ENCODE measurements at regions not wholly inside any gene's neighbourhood (a gene's known extent, or its start where the extent isn't known, plus 50 kb on each side); places are given as distances from the start of the nearest gene placed in this dataset.

- no peak for DNase-seq (ENCODE audit: low spot score)
- Histone ChIP-seq H3K4me3 (no peak overlapping the region), H3K27ac (no peak overlapping the region)
- no peak for TF ChIP-seq CTCF (IDR thresholded peaks at IDR 0.05)
These were observed 74.3 kb upstream of the IGFBP5 start for GRCh38 chr2:216769626-216770025.

DNA sequence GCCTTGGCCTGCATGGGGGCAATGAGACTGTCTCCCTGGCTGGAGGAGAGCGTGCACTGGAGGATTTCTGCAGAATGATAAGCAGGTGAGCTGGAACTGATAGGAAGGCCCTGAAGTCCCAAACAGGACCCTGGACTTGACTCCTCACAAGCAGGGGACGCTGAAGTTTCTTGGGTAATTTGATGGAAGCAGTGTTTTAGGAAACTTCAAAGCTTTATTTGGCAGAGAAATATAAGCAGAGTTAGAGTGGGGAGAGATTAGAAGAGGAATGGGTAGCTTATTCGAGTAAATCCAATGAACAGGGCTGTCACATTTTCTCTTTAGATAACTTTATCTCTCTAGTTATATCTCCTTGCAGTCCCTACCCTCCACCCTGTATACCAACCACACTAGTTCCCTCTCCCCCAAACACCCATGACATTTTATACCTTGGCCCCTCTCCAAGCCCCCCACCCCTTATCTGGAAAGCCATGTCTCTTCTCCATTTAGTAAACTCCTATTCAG is 73.6 kb upstream of the IGFBP5 start:
- TF ChIP-seq CTCF (IDR thresholded peaks at IDR 0.05) = no peak
- H3K4me3 ChIP-seq = no peak overlapping the region
- H3K27ac ChIP-seq = no peak overlapping the region
- DNase-seq (ENCODE audit: low spot score) = no peak

DNA sequence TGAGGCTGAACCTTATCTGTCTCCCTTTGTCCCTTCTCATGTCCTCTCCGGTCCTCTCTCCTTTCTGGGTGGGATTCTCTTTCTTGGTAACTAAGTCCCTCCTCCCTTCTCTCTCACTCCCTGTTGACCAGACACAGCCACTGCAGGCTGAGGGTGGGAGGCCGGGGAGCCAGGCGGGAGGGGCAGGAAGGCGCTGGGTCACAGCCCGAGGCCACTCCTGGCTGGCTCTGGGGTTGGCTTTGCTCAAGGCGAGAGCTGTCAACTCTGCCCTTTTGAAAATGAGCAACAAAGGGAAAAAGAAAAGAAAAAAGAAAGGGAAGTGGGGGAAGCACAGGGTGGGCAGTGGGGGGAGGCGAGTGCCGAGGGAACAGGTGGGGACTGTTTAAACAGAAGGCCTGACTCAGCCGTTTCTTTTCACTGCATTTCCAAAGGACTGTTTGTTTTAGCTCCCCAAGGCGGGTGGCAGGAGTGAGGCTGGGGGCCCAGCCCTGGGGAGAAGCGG is 70.5 kb upstream of the IGFBP5 start:
- H3K27ac ChIP-seq = no peak overlapping the region
- no peak for DNase-seq (ENCODE audit: low spot score)
- no peak for TF ChIP-seq CTCF (IDR thresholded peaks at IDR 0.05)
- H3K4me3 ChIP-seq = peak overlapping the region; percentile 19

DNA sequence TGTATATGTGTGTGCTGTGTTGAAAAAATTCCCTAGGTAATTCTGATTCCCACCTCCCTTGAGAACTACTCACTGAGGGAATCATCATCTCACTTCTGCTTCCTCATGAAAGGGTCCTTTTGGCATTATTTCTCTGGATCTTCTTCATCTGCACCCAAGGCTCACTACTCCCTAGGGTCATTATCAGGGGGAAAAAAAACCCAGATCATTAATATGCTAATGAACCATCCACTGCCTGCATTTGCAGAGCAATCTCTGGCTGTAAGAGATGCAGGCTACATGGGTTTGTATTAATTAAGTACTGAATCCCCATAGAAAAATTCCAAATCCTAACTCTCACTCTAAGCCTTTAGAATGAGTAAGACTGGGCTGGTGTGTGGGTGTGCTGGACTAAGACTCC is 68.0 kb upstream of the IGFBP5 start:
- no peak overlapping the region for H3K4me3 ChIP-seq
- DNase-seq (ENCODE audit: low spot score) = no peak
- no peak for TF ChIP-seq CTCF (IDR thresholded peaks at IDR 0.05)
- H3K27ac ChIP-seq = no peak overlapping the region

- Histone ChIP-seq H3K4me3 (no peak overlapping the region), H3K27ac (no peak overlapping the region)
- no peak for TF ChIP-seq CTCF (IDR thresholded peaks at IDR 0.05)
- no peak for DNase-seq (ENCODE audit: low spot score)
These were observed 66.5 kb upstream of the IGFBP5 start for GRCh38 chr2:216761809-216762208.

DNA sequence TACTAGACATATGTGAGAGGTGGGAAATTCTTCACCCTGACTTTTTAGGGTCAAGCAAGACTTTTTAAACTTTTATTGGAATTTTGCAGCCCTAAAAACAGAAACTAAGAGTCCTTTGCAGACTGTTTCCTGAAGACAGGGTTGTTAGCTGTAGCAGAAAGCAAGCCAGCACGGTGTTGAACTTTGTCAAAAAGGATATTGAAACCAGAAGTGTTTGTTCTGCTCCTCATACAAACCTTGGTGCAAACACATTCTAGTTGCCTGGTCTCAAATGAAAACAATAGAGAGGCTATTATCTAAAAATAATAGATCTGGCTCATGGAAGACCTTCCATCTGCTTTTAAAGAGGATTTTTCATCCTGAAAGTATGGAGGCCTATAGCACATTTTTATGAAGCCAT is 65.8 kb upstream of the IGFBP5 start:
- Histone ChIP-seq H3K27ac (no peak overlapping the region), H3K4me3 (no peak overlapping the region)
- DNase-seq (ENCODE audit: low spot score) = no peak
- TF ChIP-seq CTCF (IDR thresholded peaks at IDR 0.05) = no peak

- no peak for DNase-seq (ENCODE audit: low spot score)
- no peak overlapping the region for H3K4me3 ChIP-seq
- TF ChIP-seq CTCF (IDR thresholded peaks at IDR 0.05) = no peak
- no peak overlapping the region for H3K27ac ChIP-seq
These were observed 63.2 kb upstream of the IGFBP5 start for GRCh38 chr2:216758256-216759155.
